Activated CD4-positive, alpha-beta T cell treated with anti-CD3 and anti-CD28 coated beads for 24 hours (primary cell): ENCODE measurements at regions not wholly inside any gene's neighbourhood (a gene's known extent, or its start where the extent isn't known, plus 50 kb on each side); places are given as distances from the start of the nearest gene placed in this dataset.
"Not testable (repeated sequence)": the region's sequence is repeated elsewhere in the genome, so short reads cannot be mapped to it uniquely, and the experiment has no call there.

ENCODE experiments used
- DNase-seq, 2 donors: peaks; one replicate each; pipeline ENCODE4 v3.0.0-alpha.2; 2020; ENCODE audit warnings: low read depth in 2 of 2

GRCh38 chr14:85907536-85907935 lies 377.6 kb downstream of the FLRT2 start:
- DNase-seq: no peak

DNA sequence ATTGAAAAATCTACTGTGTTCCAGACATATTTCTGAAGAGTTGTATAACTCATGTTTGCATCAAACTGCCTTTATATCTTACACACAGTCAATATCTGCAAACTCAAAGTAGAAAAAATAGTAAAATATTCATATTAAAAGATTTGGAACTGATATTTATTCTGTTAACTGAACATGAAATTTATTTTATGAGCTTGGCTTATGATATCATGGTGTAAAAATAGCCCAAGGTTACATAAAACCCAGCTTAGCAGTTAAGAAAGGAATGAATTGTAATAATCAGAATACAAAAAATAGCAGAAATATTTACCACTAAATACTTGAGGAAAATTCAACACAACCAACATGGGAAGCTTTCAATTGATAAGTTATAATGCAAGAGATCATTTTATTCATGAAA lies 367.9 kb downstream of the FLRT2 start:
- no peak for DNase-seq

DNA sequence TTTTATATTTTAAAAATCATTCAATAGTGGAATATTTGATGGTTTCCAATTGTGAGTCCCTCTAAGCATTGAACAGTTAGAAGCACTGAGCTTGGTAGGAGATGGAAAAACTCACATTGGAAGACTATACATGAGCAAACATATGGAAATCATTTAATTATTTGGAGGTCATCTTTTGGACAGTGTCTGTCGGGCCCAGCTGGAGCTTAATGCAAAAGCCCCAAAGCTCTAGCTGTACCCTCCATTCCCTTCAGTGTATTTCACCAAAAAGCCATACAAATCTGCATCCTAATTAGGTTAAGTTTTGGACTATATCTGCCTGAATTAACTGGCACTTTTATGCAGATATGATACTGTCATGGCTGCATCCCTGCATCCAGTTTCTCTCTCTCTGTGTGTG lies 365.7 kb downstream of the FLRT2 start:
- DNase-seq: no peak

DNA sequence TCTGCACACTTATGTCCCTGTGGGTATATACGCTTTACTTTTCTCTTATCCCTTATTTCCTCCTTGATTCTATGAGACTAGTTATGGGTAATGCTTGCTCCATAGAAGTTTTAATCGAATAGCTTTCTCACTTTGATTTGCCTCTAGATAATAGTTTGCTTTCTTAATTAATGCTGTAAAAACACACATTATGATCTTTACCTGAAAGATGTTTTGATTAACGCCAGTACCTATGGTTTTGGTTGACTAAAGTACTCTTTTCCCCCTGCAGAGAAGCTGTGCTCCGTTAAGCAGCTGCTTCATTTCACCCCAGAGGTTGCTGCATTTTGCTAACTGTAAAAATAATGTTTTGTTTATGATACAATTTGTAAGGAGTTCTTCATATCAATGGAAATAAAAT lies 362.3 kb downstream of the FLRT2 start:
- DNase-seq: no peak

DNA sequence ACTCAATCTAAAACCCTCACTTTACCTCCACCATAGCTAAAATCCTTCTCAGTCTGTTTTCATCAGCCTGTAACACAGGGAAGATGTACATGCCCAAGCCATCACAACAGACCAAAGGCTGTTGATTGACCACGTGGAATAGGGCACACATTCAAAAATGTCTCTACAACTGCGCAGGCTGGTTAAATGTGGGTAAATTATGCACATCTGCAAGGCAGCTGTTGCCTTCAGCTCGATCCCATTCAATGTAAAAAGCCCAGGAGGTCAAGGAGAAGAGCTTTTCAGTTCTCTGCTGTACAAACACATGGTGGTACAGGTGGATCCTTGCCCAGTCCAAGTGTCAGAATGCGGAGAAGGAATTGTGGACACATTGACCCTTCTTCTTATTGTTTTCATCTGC lies 354.0 kb downstream of the FLRT2 start:
- DNase-seq: no peak

GRCh38 chr14:85883101-85883500 lies 353.2 kb downstream of the FLRT2 start:
- no peak for DNase-seq

GRCh38 chr14:85881935-85882334 lies 352.0 kb downstream of the FLRT2 start:
- DNase-seq: no peak

- no peak for DNase-seq
Observed at GRCh38 chr14:85878874-85879273, 348.9 kb downstream of the FLRT2 start.

DNA sequence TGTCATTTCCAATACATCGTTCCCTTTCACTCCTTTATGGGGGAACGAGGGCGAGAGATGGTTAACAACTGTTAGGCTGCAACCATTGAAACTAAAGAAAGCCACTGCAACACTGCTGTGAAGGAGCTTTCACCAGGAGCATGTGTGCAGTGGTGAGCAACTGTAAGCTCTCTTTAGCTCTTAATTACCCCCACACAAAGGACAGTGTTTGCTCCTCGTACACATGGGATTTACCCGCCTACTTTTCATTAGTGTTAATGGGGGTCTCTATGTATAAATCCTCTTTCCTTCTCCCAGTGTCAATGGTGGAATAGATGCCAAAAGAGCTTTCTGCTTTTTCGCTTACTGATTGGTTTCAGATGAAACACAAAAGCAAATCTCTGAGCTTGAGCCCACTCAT lies 343.1 kb downstream of the FLRT2 start:
- DNase-seq: no peak

GRCh38 chr14:85867450-85867849 lies 337.5 kb downstream of the FLRT2 start:
- DNase-seq: no peak

GRCh38 chr14:85865701-85866100 lies 335.8 kb downstream of the FLRT2 start:
- no peak for DNase-seq

- DNase-seq: no peak
Observed at GRCh38 chr14:85858634-85859033, 328.7 kb downstream of the FLRT2 start.

- DNase-seq: no peak
Observed at GRCh38 chr14:85856430-85856829, 326.5 kb downstream of the FLRT2 start.

- no peak for DNase-seq
Observed at GRCh38 chr14:85853996-85854526, 324.1 kb downstream of the FLRT2 start.

- no peak for DNase-seq
Observed at GRCh38 chr14:85852906-85853305, 323.0 kb downstream of the FLRT2 start.

DNA sequence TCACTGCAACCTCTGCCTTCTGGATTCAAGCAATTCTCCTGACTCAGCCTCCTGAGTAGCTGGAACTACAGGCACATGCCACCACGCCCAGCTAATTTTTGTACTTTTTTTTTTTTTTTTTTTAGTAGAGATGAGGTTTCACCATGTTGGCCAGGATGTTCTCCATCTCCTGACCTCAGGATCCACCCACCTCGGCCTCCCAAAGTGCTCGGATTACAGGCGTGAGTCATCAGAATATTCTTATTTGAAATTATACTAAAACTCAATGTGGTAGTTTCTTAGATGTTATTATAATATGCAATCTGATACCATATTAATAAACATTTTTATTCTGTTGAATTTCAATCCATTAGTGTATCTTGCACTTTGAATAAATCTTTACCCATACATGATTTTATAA lies 322.2 kb downstream of the FLRT2 start:
- DNase-seq: not testable (repeated sequence)

GRCh38 chr14:85830549-85830948 lies 300.6 kb downstream of the FLRT2 start:
- not testable (repeated sequence) for DNase-seq

DNA sequence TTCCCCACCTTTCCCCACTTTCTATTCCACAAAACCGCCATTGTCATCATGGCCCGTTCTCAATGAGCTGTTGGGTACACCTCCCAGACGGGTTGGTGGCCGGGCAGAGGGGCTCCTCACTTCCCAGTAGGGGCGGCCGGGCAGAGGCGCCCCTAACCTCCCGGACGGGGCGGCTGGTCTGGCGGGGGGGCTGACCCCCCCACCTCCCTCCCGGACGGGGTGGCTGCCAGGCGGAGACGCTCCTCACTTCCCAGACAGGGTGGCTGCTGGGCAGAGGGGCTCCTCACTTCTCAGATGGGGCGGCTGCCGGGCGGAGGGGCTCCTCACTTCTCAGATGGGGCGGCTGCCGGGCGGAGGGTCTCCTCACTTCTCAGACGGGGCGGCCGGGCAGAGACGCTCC lies 299.7 kb downstream of the FLRT2 start:
- DNase-seq: not testable (repeated sequence)

DNA sequence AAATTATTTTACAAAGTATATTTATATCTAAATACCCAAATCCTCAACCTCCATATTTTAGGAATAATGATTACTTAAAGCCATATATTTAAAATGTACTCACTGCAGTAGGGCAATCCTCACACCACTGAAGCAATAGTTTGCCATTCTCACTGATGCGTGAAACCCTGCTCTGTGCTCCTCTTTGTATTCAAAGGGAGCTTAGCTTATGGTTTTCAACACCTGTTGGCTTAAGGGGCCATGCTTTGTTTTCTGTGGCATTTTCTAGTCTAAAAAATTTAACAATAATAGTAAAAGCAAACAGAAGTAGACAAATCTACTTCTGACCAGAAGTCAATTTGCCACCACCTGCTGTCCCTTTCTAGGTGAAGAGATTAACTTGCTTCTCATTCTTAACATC lies 294.6 kb downstream of the FLRT2 start:
- DNase-seq: no peak

GRCh38 chr14:85822236-85822635 lies 292.3 kb downstream of the FLRT2 start:
- DNase-seq: no peak

- no peak for DNase-seq
Observed at GRCh38 chr14:85817430-85817829, 287.5 kb downstream of the FLRT2 start.

- DNase-seq: no peak
Observed at GRCh38 chr14:85813040-85813439, 283.1 kb downstream of the FLRT2 start.

DNA sequence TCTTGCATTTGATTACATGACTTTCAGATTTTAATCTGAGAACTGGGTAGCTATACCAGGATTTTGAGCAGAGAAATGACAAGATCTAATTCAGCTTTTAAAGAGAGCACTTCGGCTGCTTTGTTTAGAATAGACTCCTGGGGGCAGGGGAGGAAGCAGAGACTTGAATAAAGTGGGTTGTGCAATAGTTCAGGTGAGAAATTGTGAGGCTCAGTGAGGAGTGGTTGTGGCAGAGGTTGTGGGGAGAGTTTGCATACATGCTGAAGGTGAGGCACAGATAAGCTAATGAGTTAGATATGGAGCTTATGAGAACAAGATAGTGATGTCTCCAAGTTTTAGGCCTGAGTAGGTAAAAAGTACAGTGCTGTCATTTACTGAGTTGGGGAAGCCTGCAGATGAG lies 281.4 kb downstream of the FLRT2 start:
- DNase-seq: no peak

DNA sequence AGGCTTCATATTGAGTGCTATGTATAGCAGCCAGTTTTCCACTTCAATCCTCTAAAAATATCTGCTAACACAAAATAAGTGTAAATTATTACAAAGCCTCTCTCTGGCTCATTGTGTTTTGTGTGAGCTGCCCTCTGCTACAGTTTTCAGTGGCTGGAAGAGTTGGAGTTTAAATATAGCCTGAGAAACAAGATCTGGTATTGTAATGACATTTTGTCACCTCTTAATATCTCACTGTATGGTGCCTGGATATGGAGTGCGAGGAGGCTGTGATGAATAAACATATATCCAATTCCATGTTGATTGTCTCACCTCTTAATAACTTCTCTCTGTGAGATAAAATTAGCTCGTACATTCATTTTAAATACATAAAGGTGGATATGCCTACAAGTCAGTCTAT lies 269.7 kb downstream of the FLRT2 start:
- no peak for DNase-seq

- DNase-seq: no peak
Observed at GRCh38 chr14:85798856-85799255, 268.9 kb downstream of the FLRT2 start.
